ENCODE measurements at regions not wholly inside any gene's neighbourhood (a gene's known extent, or its start where the extent isn't known, plus 50 kb on each side); places are given as distances from the start of the nearest gene placed in this dataset.

- TF ChIP-seq, protein P1, sequence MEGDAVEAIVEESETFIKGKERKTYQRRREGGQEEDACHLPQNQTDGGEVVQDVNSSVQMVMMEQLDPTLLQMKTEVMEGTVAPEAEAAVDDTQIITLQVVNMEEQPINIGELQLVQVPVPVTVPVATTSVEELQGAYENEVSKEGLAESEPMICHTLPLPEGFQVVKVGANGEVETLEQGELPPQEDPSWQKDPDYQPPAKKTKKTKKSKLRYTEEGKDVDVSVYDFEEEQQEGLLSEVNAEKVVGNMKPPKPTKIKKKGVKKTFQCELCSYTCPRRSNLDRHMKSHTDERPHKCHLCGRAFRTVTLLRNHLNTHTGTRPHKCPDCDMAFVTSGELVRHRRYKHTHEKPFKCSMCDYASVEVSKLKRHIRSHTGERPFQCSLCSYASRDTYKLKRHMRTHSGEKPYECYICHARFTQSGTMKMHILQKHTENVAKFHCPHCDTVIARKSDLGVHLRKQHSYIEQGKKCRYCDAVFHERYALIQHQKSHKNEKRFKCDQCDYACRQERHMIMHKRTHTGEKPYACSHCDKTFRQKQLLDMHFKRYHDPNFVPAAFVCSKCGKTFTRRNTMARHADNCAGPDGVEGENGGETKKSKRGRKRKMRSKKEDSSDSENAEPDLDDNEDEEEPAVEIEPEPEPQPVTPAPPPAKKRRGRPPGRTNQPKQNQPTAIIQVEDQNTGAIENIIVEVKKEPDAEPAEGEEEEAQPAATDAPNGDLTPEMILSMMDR (IDR thresholded peaks at IDR 0.05) = no peak
- no peak for TF ChIP-seq POLR2A (IDR thresholded peaks at IDR 0.05)
- no peak for TF ChIP-seq POLR2AphosphoS5 (IDR thresholded peaks at IDR 0.05)
Observed at GRCh38 chr3:14260463-14260862, 81.8 kb downstream of the LSM3 start.

All from breast epithelium (tissue), 3 donors.